ENCODE measurements at regions not wholly inside any gene's neighbourhood (a gene's known extent, or its start where the extent isn't known, plus 50 kb on each side); places are given as distances from the start of the nearest gene placed in this dataset.
"Not testable (repeated sequence)": the region's sequence is repeated elsewhere in the genome, so short reads cannot be mapped to it uniquely, and the experiment has no call there.

DNA sequence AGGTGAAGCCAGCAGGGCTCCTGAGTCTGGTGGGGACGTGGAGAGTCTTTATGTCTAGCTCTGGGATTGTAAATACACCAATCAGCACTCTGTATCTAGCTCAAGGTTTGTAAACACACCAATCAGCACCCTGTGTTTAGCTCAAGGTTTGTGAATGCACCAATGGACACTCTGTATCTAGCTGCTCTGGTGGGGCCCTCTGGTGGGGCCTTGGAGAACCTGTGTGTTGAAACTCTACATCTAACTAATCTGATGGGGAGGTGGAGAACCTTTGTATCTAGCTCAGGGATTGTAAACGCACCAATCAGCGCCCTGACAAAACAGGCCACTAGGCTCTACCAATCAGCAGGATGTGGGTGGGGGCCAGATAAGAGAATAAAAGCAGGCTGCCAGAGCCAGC, 240.6 kb upstream of the PTGER4 start:
- TF ChIP-seq, protein P1, sequence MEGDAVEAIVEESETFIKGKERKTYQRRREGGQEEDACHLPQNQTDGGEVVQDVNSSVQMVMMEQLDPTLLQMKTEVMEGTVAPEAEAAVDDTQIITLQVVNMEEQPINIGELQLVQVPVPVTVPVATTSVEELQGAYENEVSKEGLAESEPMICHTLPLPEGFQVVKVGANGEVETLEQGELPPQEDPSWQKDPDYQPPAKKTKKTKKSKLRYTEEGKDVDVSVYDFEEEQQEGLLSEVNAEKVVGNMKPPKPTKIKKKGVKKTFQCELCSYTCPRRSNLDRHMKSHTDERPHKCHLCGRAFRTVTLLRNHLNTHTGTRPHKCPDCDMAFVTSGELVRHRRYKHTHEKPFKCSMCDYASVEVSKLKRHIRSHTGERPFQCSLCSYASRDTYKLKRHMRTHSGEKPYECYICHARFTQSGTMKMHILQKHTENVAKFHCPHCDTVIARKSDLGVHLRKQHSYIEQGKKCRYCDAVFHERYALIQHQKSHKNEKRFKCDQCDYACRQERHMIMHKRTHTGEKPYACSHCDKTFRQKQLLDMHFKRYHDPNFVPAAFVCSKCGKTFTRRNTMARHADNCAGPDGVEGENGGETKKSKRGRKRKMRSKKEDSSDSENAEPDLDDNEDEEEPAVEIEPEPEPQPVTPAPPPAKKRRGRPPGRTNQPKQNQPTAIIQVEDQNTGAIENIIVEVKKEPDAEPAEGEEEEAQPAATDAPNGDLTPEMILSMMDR (conservative IDR thresholded peaks at IDR 0.05) = peak; percentile 10; the same call in 1 of the 2 replicates
- TF ChIP-seq ZFX (IDR thresholded peaks at IDR 0.05) = not testable (repeated sequence)
